GM12878 (cell line): ENCODE measurements at regions not wholly inside any gene's neighbourhood (a gene's known extent, or its start where the extent isn't known, plus 50 kb on each side); places are given as distances from the start of the nearest gene placed in this dataset.

Experiments
- ATF3 ChIP-seq: IDR thresholded peaks from 2 replicates; pipeline ENCODE4 v1.6.1; 2011; ENCODE audit warnings: low read depth, mild to moderate bottlenecking, low read length, moderate library complexity, borderline replicate concordance; ENCODE audit errors: extremely low read depth
- CEBPZ ChIP-seq: fragments of 150-350 bp; IDR thresholded peaks from 2 replicates; pipeline ENCODE4 v1.6.1; 2016; ENCODE audit warnings: low read depth, low read length
- CTCF ChIP-seq, 3 experiments: IDR thresholded peaks in 2 of 3; conservative IDR thresholded peaks in 1 of 3; 2 replicates each; pipeline ENCODE4 v1.5.1; 2011; ENCODE audit warnings: low read depth in 3 of 3, low read length in 3 of 3, mild to moderate bottlenecking in 3 of 3, control low read depth in 2 of 3, moderate library complexity in 2 of 3, inconsistent platforms in 1 of 3, mixed read lengths in 1 of 3; ENCODE audit not compliant: control insufficient read depth in 2 of 3, insufficient read depth in 1 of 3; ENCODE audit errors: extremely low read depth in 1 of 3
- E2F4 ChIP-seq: IDR thresholded peaks from 2 replicates; pipeline ENCODE4 v1.6.1; 2012; ENCODE audit warnings: low read depth, low read length, improper control_type of control experiment
- EP300 ChIP-seq, 2 experiments: fragments of 150-350 bp in 1 of 2; IDR thresholded peaks; 2 replicates each; pipeline ENCODE4 v1.6.1; 2011 to 2012; ENCODE audit warnings: low read depth in 2 of 2, low read length in 2 of 2, borderline replicate concordance in 1 of 2, improper control_type of control experiment in 1 of 2, inconsistent platforms in 1 of 2; ENCODE audit not compliant: control insufficient read depth in 1 of 2
- NFYA ChIP-seq: IDR thresholded peaks from 2 replicates; pipeline ENCODE4 v1.6.1; 2011; ENCODE audit warnings: low read depth, mild to moderate bottlenecking, low read length, improper control_type of control experiment, borderline replicate concordance
- SREBF2 ChIP-seq: IDR thresholded peaks from 2 replicates; pipeline ENCODE4 v1.6.1; 2012; ENCODE audit warnings: mild to moderate bottlenecking, low read length
- USF2 ChIP-seq: IDR thresholded peaks from 2 replicates; pipeline ENCODE4 v1.6.1; 2011; ENCODE audit warnings: low read depth, low read length, improper control_type of control experiment, borderline replicate concordance
- YBX1 ChIP-seq: fragments of 450-650 bp; IDR thresholded peaks from 2 replicates; pipeline ENCODE4 v1.6.1; 2016; ENCODE audit warnings: antibody characterized with exemption

GRCh38 chr5:23269981-23270380, 237.4 kb upstream of the PRDM9 start:
- TF ChIP-seq ATF3: no peak
- no peak for TF ChIP-seq YBX1
- no peak for TF ChIP-seq CTCF (IDR thresholded peaks at IDR 0.05 in 2 of 3, conservative IDR thresholded peaks at IDR 0.05 in 1 of 3; ENCODE audit: control insufficient read depth in 2 of 3, extremely low read depth in 1 of 3, insufficient read depth in 1 of 3, low read depth in 3 of 3, low read length in 3 of 3)
- TF ChIP-seq USF2: no peak
- TF ChIP-seq E2F4: no peak
- no peak for TF ChIP-seq SREBF2
- TF ChIP-seq CEBPZ: no peak
- no peak for TF ChIP-seq NFYA
- TF ChIP-seq EP300 (IDR thresholded peaks at IDR 0.05; ENCODE audit: borderline replicate concordance in 1 of 2, control insufficient read depth in 1 of 2, low read depth in 2 of 2, low read length in 2 of 2): no peak
